Activated CD4-positive, alpha-beta T cell treated with anti-CD3 and anti-CD28 coated beads for 24 hours (primary cell): ENCODE measurements at regions not wholly inside any gene's neighbourhood (a gene's known extent, or its start where the extent isn't known, plus 50 kb on each side); places are given as distances from the start of the nearest gene placed in this dataset.

Source experiments
- DNase-seq, 2 donors: peaks; one replicate each; pipeline ENCODE4 v3.0.0-alpha.2; 2020; ENCODE audit warnings: low read depth in 2 of 2

DNA sequence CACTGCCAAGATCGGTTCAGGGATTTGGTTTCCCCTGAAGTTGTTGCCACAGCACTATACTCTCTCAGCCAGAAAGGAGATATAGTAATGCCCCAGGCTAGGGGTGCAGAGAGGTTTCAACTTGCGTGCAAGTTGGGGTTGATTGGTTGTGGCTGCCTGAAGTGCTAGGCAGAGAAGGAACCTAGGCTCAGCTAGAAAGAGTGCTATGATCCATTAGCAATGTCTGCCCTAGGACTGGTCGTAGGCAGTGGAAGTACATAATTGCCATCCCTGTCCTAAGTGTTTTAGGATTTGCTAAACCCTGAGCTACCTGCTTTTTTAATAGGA, 136.6 kb upstream of the SMIM23 start:
- DNase-seq = no peak

DNA sequence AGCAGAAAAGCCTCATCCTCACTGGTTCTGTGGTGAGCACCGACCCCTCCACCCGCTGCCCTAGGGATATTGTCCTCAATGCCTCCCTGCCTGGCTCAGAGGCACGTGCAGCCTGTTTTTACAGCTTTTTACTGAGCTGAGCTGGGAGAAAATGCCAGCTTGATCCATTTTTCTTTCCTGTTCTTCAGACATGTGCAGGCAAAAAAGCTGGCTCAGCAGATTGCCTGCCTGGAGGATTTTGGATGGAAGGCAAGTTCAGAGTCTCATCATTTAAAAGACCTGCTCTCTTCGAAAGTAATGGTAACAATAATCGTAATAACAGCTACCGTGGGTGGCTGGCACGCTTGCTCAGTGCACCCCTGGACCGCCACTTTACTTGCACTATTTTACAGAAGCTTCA, 135.0 kb upstream of the SMIM23 start:
- no peak for DNase-seq

DNA sequence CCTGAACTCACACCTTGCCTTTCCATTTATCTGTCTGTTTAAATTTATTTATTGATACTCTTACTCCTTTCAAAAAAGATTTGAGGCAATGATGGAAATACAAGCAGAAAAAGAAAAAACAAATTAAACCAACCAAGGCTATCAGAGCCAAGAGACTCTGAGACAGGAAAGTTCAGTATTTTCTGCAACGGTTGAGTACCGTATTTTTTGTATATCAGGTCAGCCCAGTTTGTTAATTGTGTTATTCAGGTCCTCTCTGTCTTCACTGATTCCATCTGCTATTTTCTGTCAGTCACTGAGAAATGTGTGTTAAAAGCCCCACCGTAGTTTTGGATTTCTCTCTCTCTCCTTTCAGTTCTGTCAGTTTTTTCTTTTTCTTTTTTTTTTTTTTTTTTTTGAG, 134.5 kb upstream of the SMIM23 start:
- no peak for DNase-seq

DNA sequence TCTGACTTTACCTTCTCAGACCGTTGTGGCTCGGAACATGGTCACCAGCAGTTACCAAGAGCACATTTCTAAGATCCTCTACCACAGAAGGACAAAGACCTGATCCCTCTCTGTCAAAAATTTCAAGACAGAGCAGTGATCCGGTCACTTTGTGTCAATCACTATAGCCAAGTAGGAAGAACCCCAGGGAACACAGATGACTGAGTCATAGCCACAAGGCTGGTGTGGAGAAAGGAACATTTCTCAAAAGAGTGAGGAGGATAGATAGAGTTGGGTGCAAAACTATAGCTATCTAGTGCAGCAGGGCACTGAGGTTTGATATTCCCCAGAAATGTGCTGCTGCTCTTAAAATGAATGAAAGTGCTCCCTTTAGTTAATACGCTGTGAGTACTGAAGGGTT, 130.7 kb upstream of the SMIM23 start:
- DNase-seq = no peak

DNA sequence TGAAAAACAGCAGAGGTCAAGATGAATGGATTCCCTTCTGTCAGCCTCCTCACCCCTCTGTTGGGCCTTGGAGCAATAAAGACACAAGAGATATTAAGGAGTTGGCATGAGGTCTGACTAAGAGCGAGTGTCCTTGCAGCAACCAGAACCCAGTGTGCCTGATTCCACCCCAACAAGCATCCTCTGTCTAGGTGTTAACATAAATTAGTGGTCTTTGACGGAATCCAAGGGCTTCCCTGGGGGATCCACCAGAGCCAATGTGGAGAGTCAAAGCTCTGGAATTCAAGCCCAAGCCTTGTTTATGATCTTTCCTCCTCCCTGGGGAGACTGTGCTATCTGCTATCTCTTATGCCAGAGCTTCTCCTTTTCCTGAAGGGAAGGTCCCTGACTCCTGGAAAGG, 128.1 kb upstream of the SMIM23 start:
- no peak for DNase-seq

DNA sequence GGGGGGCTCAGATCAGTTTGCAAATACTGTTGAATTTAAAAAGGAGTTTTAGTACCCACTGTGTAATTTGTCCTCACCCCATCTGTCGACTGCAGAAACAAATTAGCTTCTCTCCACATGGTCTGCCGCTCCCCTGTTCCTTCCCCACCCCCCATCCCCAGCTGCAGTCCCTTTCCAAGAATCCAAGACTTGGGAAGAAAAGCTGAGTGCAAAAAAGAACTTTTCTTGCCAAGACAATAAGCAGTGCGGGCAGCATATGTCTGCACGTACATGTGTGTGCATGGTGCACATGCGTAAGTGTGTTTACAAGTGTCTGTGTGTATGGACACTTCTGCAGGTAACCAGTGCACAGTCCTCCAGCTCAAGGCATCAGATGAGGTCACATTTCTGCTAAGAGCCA, 125.7 kb upstream of the SMIM23 start:
- no peak for DNase-seq

DNA sequence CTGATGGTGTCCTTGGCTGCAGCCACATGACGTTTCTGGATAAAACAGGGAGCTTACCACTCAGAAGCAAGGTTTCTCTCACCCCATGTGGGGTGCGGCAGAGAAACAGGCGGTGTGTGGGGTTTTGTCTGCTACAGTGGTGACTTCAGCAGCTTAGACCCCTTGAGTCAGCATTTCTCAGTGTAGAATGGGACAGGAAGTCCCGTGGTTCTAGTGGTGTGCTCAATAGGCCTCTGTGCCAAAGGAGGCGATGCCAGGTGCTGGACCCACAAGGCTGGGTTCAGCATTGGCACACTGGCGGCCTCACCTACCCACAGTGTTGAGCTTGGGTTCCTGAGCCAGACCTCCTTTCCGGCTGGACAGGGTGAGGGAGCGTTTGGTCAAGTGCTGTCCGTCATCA, 125.2 kb upstream of the SMIM23 start:
- no peak for DNase-seq

DNA sequence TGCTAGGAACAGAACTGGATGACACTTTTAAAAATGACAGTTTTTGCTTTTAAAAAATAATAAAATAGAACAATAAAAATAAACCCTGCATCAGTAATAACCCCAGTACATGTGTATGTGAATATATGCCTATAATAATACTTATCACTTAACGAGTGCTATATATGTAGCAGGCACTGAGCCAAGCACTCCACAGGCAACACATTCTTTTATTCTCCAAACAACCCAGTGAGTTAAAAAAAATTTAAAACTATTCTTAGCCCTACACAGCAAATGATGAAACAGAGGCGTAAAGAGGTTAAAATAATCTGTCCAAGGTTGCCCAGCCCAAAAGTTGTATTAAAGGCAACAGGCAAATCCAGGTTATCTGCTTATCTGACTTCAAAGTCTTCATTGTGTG, 124.5 kb upstream of the SMIM23 start:
- DNase-seq = no peak

DNA sequence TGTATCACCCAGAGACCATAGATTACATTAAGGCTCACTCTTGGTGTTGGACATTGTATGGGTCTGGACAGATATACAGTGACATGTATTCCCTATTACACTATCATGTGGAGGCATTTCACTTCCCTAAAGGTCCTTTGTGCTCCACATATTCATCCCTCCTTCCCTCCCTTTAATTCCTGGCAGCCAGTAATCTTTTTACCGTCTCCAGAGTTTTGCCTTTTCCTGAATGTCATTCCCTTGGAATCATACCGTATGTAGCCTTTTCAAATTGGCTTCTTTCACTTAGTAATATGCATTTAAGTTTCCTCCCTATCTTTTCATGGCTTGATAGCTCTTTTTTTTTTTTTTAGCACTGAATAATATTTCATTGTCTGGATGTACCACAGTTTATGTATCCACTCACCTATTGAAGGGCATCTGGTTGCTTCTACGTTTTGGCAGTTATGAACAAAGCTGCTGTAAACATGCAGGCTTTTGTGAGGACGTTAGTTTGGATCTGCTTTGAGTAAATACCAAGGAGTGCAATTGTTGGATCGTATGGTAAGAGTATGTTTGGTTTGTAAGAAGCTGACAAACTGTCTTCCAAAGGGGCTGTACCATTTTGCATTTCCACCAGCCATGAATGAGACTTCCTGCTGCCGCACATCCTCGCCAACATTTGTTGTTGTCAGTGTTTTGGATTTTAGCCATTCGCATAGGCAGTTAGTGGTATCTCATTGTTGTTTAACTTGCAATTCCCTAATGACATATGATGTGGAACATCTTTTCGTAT, 122.1 kb upstream of the SMIM23 start:
- DNase-seq = no peak

DNA sequence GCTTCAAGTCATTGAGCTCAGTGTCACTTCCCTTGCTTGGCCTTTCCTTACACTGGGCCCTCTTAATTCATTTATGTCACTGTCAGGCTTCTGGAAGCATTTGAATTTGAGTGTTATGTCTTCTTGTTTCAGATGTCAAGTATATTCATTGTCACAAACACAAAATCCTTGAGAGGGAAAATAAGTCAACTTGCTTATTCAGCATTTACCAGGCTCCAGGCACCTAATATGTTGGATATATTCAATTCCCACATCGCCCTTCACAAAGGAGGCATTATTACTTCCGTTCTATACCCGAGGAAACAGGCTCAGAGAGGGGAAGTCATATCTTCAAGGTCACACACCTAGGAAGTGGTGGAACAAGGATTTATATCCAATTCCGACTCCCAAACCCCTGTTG, 121.1 kb upstream of the SMIM23 start:
- no peak for DNase-seq

DNA sequence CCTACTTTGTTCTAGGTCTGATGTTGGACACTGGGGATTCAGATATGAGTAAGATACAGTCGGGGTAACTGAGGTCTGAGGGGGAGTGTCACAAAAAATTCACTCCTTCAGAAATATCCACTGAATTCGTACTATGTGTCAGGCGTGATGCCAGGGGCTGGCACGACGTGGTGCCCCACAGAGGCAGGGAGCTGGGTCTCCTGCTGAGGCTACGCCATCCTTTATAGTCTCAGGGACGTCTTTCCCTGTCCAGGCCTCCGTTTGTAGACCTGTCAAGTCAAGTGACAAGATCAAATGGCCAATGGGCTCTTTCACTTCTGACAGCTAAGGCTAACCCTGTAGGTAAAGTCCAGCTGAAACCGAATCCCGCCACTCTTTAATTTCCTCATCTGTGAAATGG, 118.8 kb upstream of the SMIM23 start:
- DNase-seq = no peak

DNA sequence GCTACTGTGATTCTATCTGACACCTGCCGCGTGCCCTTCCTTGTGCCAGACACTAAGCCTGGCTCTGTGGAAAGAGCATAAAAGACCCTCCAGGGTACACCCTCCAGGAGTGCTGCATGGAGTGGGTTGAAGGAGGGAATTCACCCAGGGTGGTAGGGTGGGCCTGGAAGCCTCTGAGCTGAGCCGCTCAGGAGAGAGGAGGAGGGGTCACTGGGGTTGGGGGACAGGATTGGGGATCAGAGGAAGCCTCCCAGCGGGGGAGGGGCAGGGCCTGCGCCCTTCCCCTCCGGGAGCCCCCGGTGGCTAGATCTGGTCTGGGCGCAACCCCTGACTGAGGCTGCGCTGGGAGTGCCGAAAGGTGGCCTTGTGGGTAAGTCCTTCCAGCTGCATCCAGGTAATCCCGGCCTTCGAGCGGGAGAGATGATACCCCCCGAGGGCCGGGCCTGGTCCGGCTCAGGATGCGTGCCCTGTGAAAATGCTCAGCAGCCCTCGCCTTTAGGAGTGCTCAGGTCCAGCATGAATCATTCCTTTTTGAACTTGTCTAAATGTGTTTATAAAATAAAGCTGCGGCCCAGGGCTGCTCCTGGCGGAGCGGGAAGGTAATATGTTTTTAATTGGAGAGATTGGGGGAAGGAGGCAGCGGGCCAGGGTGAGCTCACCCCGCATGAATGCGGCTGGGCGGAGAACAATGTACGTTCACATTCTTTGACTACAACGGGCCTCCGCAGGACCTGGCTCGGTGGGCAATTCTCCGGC, 118.1 kb upstream of the SMIM23 start:
- no peak for DNase-seq

DNA sequence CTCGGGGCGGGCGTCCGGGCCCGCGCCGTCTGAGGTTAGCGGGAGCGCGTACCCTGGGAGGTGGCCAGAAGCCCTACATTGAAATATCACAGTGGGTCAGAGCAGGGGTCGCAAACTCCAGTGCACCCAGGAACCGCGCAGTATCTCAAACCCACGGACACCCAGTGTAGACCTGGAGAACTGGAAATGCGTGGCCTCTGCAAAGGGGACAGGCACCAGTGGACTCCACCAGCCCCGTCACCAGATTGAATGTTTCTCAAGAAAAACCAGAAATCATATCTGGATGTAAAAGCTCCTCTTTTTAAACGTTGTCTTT, 117.6 kb upstream of the SMIM23 start:
- DNase-seq = no peak

DNA sequence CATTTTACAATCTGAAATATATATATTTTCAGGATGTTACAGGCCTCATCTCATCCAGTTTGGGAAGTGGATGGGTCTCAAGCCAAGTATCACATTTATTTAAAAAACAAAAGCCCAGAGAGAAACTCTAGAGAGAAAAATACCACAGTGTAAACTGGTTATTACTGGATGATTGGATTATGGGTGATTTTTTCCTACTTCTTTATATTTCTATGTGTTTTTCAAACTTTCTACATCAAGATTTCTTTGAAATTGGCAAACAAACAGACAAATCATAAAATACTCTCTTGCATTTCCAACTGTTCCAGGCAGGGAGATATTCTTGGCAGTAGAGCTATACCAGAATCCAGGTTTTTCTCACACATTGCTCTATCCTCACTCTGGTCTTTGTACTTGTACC, 116.0 kb upstream of the SMIM23 start:
- DNase-seq = no peak

DNA sequence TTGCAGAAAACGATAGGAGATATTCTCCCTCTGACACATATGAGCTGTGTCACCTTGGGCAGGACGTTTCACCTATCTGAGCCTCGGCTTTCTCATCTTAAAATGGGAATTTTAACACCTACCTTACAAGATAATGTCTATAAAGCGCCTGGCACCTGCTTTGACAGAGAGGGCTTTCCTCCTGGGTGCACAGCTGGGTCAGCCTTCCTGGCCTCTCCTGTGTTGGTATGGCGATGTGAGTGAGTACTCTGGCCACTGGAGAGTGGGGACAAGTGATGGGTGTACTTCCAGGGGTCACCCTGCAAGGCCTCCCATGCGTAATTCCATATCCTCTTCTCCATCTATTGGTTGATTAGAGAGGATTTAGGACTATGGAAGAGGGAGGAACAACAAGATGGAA, 113.1 kb upstream of the SMIM23 start:
- DNase-seq = no peak

DNA sequence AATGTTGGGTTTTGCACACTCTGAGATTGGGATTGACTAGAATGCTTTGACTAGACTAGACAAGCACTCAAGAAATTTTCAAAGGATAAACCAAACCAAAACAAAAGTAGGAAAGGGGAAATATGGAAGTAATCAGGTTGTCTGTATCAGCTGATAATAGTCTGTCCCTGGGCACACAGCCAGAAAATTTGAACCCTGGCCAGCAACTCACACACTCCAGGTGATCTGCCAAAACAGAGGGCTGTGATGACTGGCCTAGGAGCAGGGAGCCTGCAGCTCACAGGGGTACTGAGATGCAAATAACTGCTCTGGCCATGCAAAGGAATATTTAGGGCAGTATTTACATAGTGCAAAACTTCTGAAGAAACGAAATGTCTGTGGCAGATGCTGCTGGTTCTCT, 112.3 kb upstream of the SMIM23 start:
- DNase-seq = no peak

DNA sequence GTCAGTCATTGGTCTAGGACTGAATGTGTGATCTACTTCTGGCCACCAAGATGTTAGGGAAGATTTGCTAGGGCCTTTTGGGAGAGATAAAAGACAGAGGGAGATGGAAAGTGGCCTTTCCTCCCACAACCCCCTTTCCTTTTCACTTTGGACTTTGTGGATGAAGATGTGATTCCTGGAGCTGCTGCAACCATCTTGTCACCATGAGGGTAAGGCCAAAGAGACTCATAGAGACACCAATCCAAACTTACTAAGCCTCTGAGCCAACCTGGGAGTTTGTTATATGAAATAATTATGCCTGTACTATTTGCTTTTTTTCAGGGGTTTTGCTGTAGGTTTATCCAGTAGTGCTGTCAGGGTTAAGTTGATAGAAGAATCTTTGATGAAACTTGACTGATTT, 111.8 kb upstream of the SMIM23 start:
- DNase-seq = no peak

DNA sequence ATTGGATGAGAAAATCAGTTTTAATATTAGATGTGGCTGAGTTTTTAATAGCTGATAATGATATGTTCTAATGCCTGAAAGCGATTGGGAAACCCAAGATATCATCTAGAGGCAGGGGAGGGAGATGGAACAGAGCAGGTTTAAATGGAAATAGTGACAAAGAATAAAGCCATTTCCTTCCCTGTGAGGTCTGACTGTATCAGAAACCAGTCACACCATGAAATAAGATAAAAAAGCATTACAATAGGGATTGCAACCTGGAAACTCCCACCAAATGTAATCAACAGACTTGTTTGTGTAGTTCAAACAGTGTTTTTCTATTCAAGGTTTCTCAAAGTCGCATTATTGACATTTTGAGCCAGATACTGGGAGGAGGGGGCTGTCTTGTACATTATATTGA, 110.1 kb upstream of the SMIM23 start:
- no peak for DNase-seq

DNA sequence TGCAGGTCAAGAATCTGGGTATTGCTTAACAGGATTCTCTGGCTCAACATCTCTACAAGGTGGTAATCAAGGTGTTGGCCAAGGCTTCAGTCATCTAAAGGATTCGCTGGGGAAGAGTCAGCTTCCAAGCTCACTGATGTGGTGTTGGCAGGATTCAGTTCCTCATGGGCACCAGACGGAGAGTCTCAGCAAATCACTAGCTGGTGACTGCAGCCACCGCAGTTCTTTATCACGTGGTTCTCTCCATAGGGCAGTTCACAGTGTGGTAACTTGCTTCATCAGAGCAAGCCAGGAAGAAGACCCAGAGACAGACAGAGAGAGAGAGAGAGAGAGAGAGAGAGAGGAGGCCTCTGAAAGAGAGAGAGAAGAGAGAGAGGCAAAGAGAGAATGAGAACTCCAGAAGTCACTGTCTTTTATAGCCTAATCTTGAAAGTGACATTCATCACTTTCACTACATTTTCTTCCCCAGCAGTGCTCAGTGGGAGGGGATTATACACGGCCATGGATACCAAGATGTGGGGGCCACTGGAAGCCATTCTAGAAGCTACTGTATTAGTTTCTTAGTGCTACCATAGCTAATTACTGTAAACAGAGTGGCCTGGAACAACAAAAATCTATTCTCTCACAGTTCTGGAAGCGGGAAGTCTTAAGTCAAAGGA, 109.2 kb upstream of the SMIM23 start:
- no peak for DNase-seq

DNA sequence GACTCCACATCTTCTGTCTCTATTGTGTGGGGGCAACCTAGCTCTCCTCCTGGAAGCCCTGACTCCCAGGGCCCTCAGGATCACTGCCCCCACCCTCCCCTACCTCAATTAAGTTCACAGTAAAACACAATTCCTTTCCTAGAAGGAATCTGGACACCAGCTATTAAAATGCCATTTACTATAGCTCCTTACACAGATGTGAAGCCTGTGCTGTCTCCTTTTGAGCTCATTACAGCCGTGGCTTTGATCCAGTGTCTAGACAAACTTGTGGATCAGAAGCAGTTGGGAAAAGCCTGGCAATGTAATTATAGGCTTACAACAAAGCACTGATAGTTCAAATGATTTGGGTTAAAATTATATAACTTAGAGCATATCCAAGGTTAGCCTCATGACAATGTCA, 107.0 kb upstream of the SMIM23 start:
- DNase-seq = no peak

DNA sequence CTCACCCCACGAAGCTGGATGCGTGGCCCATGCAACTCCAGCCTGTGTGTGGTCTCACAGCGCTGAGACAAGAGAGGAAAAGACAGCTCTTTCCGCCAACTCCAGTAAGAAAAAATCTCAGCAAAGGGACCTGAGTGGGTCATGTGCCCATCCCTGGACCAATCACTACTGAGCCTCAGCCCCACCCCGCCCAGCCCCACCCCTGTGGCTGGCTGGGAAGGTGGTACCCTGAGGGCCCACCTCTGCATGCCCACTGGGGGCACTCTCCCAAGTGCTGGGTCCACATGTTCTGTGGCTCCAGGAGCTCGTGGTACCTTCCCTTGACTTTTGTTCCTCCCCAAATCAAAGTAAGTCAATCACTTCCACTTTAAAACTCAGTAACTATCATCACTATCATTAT, 105.1 kb upstream of the SMIM23 start:
- DNase-seq = no peak

DNA sequence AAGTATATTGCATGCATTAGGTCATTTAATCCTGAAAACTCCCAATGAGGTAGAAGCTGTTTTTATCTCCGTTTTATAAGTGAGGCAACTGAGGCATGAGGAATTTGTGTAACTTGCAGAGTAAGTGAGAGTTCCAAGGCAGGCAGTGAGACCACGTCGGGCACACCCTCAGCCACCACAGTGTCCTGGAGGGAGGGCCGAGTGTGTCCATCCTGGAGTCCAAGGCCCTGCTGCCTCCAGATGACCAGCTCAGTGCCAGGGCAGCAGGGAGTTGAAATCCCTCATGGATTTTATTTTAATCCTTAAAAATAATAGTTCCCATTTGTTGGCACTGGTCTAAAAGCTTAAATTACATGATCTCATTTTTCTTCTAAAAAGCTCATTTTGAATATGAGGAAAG, 104.6 kb upstream of the SMIM23 start:
- no peak for DNase-seq

DNA sequence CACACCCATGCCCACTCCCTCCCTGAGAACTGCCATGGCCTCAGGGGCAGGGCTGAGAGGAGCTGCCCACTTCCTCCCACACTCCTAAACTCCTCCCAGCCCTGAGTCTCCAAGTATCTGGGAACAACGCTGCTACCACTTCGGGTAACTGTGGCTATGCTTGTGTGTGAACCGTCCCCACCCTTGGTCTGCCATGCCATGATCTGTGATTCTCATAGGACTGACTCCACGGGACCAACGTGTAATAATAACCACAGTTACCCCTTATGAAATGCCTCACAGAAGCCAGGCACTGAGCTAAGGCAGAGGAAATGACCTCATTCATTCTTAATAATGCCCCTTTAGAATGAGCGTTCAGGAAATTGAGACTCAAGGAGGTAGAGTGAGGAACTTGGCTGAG, 103.9 kb upstream of the SMIM23 start:
- no peak for DNase-seq
